CD14-positive monocyte (primary cell): ENCODE measurements at regions not wholly inside any gene's neighbourhood (a gene's known extent, or its start where the extent isn't known, plus 50 kb on each side); places are given as distances from the start of the nearest gene placed in this dataset.

Experiments used
- DNase-seq, 3 donors: peaks; one replicate each; pipeline ENCODE4 v3.0.0-alpha.2; 2011 to 2022
- H2AFZ ChIP-seq: 2 replicates; pipeline ENCODE4 v1.6.0; 2012; ENCODE audit warnings: mild to moderate bottlenecking, low read depth, low read length, inconsistent platforms; ENCODE audit not compliant: insufficient read depth, poor library complexity, severe bottlenecking
- H3K27ac ChIP-seq, 2 donors: 1 replicate in 1 of 2; 2 replicates in 1 of 2; pipeline ENCODE4 v1.5.1; 2012 to 2013; ENCODE audit warnings: low read length in 2 of 2, control low read depth in 1 of 2, inconsistent platforms in 1 of 2, low read depth in 1 of 2, mild to moderate bottlenecking in 1 of 2
- H3K27me3 ChIP-seq, 2 donors: one replicate each; pipeline versions ENCODE4 v1.6.0 to v1.6.1; 2011 to 2013; ENCODE audit warnings: low read length in 2 of 2; ENCODE audit not compliant: control insufficient read depth in 2 of 2, insufficient read depth in 2 of 2
- H3K36me3 ChIP-seq, 2 donors: replicated peaks in 1 of 2; 1 replicate in 1 of 2; 2 replicates in 1 of 2; pipeline versions ENCODE4 v1.5.1 to v1.6.1; 2012 to 2013; ENCODE audit warnings: low read length in 2 of 2, control low read depth in 1 of 2, inconsistent platforms in 1 of 2, mild to moderate bottlenecking in 1 of 2; ENCODE audit not compliant: insufficient read depth in 2 of 2, control insufficient read depth in 1 of 2
- H3K4me1 ChIP-seq, 2 donors: 1 replicate in 1 of 2; 2 replicates in 1 of 2; pipeline versions ENCODE4 v1.5.1 to v1.6.1; 2012 to 2013; ENCODE audit warnings: low read length in 2 of 2, control low read depth in 1 of 2, inconsistent platforms in 1 of 2, mild to moderate bottlenecking in 1 of 2, moderate library complexity in 1 of 2; ENCODE audit not compliant: insufficient read depth in 2 of 2, control insufficient read depth in 1 of 2
- H3K4me2 ChIP-seq: replicated peaks from 2 replicates; pipeline ENCODE3; 2012; ENCODE audit warnings: low read length, moderate library complexity, mild to moderate bottlenecking; ENCODE audit not compliant: poor library complexity, severe bottlenecking; ENCODE audit errors: extremely low read depth
- H3K4me3 ChIP-seq, 3 experiments: fragments of 200-600 bp in 1 of 3; sonication (generic) in 1 of 3; replicated peaks in 1 of 3; 1 replicate in 2 of 3; 2 replicates in 1 of 3; pipeline ENCODE4 v1.5.1; 2011 to 2013; ENCODE audit warnings: low read length in 3 of 3, mild to moderate bottlenecking in 3 of 3, control low read depth in 2 of 3, low read depth in 2 of 3, inconsistent platforms in 1 of 3, moderate library complexity in 1 of 3
- H3K79me2 ChIP-seq: 2 replicates; pipeline ENCODE4 v1.6.0; 2012; ENCODE audit warnings: mild to moderate bottlenecking, control low read depth, inconsistent platforms, low read length, moderate library complexity; ENCODE audit not compliant: insufficient read depth
- H3K9ac ChIP-seq: 2 replicates; pipeline ENCODE4 v1.6.0; 2017; ENCODE audit warnings: low read length, mild to moderate bottlenecking; ENCODE audit not compliant: insufficient read depth, poor library complexity, severe bottlenecking
- H3K9me3 ChIP-seq, 2 donors: replicated peaks in 1 of 2; 1 replicate in 1 of 2; 2 replicates in 1 of 2; pipeline versions ENCODE4 v1.5.1 to v1.6.1; 2012 to 2013; ENCODE audit warnings: low read length in 2 of 2, control low read depth in 1 of 2; ENCODE audit not compliant: control insufficient read depth in 1 of 2, insufficient read depth in 1 of 2
- H4K20me1 ChIP-seq: 2 replicates; pipeline ENCODE4 v1.6.0; 2012; ENCODE audit warnings: mild to moderate bottlenecking, low read length, control low read depth, moderate library complexity; ENCODE audit not compliant: insufficient read depth
- H3K27ac Mint-ChIP-seq, 7 donors: one replicate each; pipeline ENCODE4 v1.8.0; 2020; ENCODE audit warnings: mild to moderate bottlenecking in 7 of 7, mixed read lengths in 7 of 7, moderate library complexity in 6 of 7, inconsistent platforms in 2 of 7
- H3K27me3 Mint-ChIP-seq, 3 donors: one replicate each; pipeline ENCODE4 v1.8.0; 2021 to 2022; ENCODE audit warnings: low read depth in 3 of 3, mild to moderate bottlenecking in 3 of 3, mixed read lengths in 3 of 3, moderate library complexity in 3 of 3, inconsistent platforms in 1 of 3
- H3K36me3 Mint-ChIP-seq, 2 donors: one replicate each; pipeline ENCODE4 v1.8.0; 2020; ENCODE audit warnings: mixed read lengths in 2 of 2, inconsistent platforms in 1 of 2, mild to moderate bottlenecking in 1 of 2
- H3K4me1 Mint-ChIP-seq: one replicate; pipeline ENCODE4 v1.8.0; 2020; ENCODE audit warnings: mild to moderate bottlenecking, mixed read lengths
- H3K4me3 Mint-ChIP-seq, 2 donors: one replicate each; pipeline ENCODE4 v1.8.0; 2020; ENCODE audit warnings: mild to moderate bottlenecking in 2 of 2, mixed read lengths in 2 of 2, moderate library complexity in 1 of 2
- H3K9me3 Mint-ChIP-seq, 7 donors: one replicate each; pipeline ENCODE4 v1.8.0; 2020 to 2022; ENCODE audit warnings: mixed read lengths in 7 of 7, mild to moderate bottlenecking in 6 of 7, moderate library complexity in 6 of 7, inconsistent platforms in 2 of 7
- CTCF ChIP-seq: fragments of 200-600 bp; IDR thresholded peaks from one replicate; pipeline ENCODE4 v1.8.0; 2022; ENCODE audit warnings: antibody characterized with exemption, mild to moderate bottlenecking
- WGBS: methylation state at CpG from one replicate; pipeline ENCODE4 v1.1.5; 2013; ENCODE audit warnings: missing lambda C conversion rate; ENCODE audit not compliant: insufficient coverage; 5-methylcytosine and 5-hydroxymethylcytosine counted together
- intact Hi-C, 2 donors: fragments of 100-400 bp; cut with micrococcal nuclease; formaldehyde crosslinking; loops; one replicate each; pipeline versions ENCODE4 v1.15.0 to v1.15.1; 2023

- Histone ChIP-seq H2AFZ (no peak overlapping the region), H3K27me3 (no peaks in the 10 kb centered on the region), H3K4me1 (peaks cover 12 to 18% of the 10 kb centered on the region in 2 donors), H3K27ac (peak overlapping the region; percentile 20 to 47), H3K9ac (no peak overlapping the region), H3K4me3 (no peak overlapping the region), H3K9me3 (no peaks in the 10 kb centered on the region), H3K36me3 (no peaks in the 10 kb centered on the region), H3K79me2 (no peaks in the 10 kb centered on the region), H3K4me2 (no peak overlapping the region), H4K20me1 (no peaks in the 10 kb centered on the region)
- H3K27ac Mint-ChIP-seq: peak overlapping the region; percentile 55 to 92 (median 84)
- intact Hi-C loops: no loop called here
- WGBS: 100% methylated on average over 1 of the region's 5 CpGs
- peaks cover 0 to 5% (median 1%) of the 10 kb centered on the region in 3 donors for H3K27me3 Mint-ChIP-seq
- H3K4me1 Mint-ChIP-seq: peaks cover 19% of the 10 kb centered on the region
- no peak for TF ChIP-seq CTCF
- peak; percentile 51 to 84 (median 58) for DNase-seq
- peaks cover 0 to 4% (median 0%) of the 10 kb centered on the region in 7 donors for H3K9me3 Mint-ChIP-seq
- H3K4me3 Mint-ChIP-seq: no peak overlapping the region
- no peaks in the 10 kb centered on the region for H3K36me3 Mint-ChIP-seq
These were observed 155.2 kb upstream of the UBE2E1 start for GRCh38 chr3:23650371-23651140.

GRCh38 chr3:23653647-23654525, 151.9 kb upstream of the UBE2E1 start:
- no CpG with 5 or more reads among the region's 9 CpGs for WGBS
- H3K27me3 Mint-ChIP-seq: peaks cover 0 to 6% (median 3%) of the 10 kb centered on the region in 3 donors
- no peak overlapping the region for H3K27ac Mint-ChIP-seq
- H3K9ac ChIP-seq: no peak overlapping the region
- peaks cover 2 to 11% (median 3%) of the 10 kb centered on the region in 7 donors for H3K9me3 Mint-ChIP-seq
- H2AFZ ChIP-seq: peak overlapping the region; percentile 13
- DNase-seq: no peak
- intact Hi-C loops: no loop called here
- no peaks in the 10 kb centered on the region for H4K20me1 ChIP-seq
- H3K4me3 ChIP-seq: no peak overlapping the region
- TF ChIP-seq CTCF: no peak
- no peaks in the 10 kb centered on the region for H3K79me2 ChIP-seq
- no peaks in the 10 kb centered on the region for H3K27me3 ChIP-seq
- peaks cover 22% of the 10 kb centered on the region for H3K4me1 Mint-ChIP-seq
- H3K36me3 Mint-ChIP-seq: no peaks in the 10 kb centered on the region
- no peak overlapping the region for H3K4me2 ChIP-seq
- no peak overlapping the region for H3K4me3 Mint-ChIP-seq
- no peak overlapping the region for H3K27ac ChIP-seq
- no peaks in the 10 kb centered on the region for H3K36me3 ChIP-seq
- peaks cover 0 to 4% of the 10 kb centered on the region in 2 donors for H3K9me3 ChIP-seq
- peaks cover 16 to 21% of the 10 kb centered on the region in 2 donors for H3K4me1 ChIP-seq
